Ovary (tissue), 3 donors: ENCODE measurements at regions not wholly inside any gene's neighbourhood (a gene's known extent, or its start where the extent isn't known, plus 50 kb on each side); places are given as distances from the start of the nearest gene placed in this dataset.

Experiments used
- EP300 ChIP-seq: sonication (generic); formaldehyde crosslinking; IDR thresholded peaks from one replicate; pipeline ENCODE4 v1.6.1; 2017; ENCODE audit warnings: antibody characterized with exemption
- POLR2A ChIP-seq: fragments of 450-650 bp; IDR thresholded peaks from one replicate; pipeline ENCODE4 v1.6.1; 2017; ENCODE audit warnings: antibody characterized with exemption, mild to moderate bottlenecking, moderate library complexity
- TF ChIP-seq, protein P1 (sequence below), 3 donors: fragments of 450-650 bp in 2 of 3; fragments of 200-600 bp in 1 of 3; IDR thresholded peaks; one replicate each; pipeline versions ENCODE4 v1.5.1 to v1.8.0; 2016 to 2022; ENCODE audit warnings: antibody characterized with exemption in 3 of 3, mild to moderate bottlenecking in 1 of 3
- donor health status: DM: no; HTN: no; CAD: no.

DNA sequence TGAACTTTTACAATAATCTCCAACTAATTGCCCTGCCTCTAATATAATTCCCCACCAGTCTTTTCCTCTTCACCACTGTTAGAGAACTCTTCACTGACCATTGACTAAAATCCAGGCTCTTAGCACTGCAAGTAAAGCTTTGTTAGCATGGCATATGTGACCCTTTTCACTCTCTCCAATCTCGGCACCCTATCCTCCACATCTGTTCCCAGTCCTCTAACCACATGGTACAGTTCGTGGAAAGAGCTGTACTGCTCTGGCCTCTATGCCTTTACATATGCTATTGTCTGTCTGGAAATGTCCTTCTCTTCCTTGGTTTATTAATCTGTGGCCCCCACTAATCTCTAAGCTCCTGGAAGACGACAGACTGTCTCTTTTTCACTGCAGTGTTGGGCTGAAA, 63.0 kb upstream of the EIF2S2 start:
- TF ChIP-seq, protein P1, sequence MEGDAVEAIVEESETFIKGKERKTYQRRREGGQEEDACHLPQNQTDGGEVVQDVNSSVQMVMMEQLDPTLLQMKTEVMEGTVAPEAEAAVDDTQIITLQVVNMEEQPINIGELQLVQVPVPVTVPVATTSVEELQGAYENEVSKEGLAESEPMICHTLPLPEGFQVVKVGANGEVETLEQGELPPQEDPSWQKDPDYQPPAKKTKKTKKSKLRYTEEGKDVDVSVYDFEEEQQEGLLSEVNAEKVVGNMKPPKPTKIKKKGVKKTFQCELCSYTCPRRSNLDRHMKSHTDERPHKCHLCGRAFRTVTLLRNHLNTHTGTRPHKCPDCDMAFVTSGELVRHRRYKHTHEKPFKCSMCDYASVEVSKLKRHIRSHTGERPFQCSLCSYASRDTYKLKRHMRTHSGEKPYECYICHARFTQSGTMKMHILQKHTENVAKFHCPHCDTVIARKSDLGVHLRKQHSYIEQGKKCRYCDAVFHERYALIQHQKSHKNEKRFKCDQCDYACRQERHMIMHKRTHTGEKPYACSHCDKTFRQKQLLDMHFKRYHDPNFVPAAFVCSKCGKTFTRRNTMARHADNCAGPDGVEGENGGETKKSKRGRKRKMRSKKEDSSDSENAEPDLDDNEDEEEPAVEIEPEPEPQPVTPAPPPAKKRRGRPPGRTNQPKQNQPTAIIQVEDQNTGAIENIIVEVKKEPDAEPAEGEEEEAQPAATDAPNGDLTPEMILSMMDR (IDR thresholded peaks at IDR 0.05): no peak
- no peak for TF ChIP-seq POLR2A
- TF ChIP-seq EP300: no peak
